DMS53 (cell line): ENCODE measurements at regions not wholly inside any gene's neighbourhood (a gene's known extent, or its start where the extent isn't known, plus 50 kb on each side); places are given as distances from the start of the nearest gene placed in this dataset.

Experiments
- DNase-seq: peaks from one replicate; lab custom pipeline; 2025; lab: John Stamatoyannopoulos, UW

- DNase-seq: no peak
These were observed 373.7 kb upstream of the SMIM21 start for GRCh38 chr18:75801178-75801577.

GRCh38 chr18:75800331-75800648 is 372.8 kb upstream of the SMIM21 start:
- DNase-seq: no peak

- DNase-seq: no peak
These were observed 372.2 kb upstream of the SMIM21 start for GRCh38 chr18:75799449-75800330.

GRCh38 chr18:75797046-75797445 is 369.5 kb upstream of the SMIM21 start:
- DNase-seq: no peak

GRCh38 chr18:75790796-75791195 is 363.3 kb upstream of the SMIM21 start:
- DNase-seq: no peak

GRCh38 chr18:75790111-75790510 is 362.6 kb upstream of the SMIM21 start:
- no peak for DNase-seq

- no peak for DNase-seq
These were observed 358.3 kb upstream of the SMIM21 start for GRCh38 chr18:75785834-75786233.

GRCh38 chr18:75785206-75785605 is 357.7 kb upstream of the SMIM21 start:
- DNase-seq: no peak

- peak; percentile 14 for DNase-seq
These were observed 356.9 kb upstream of the SMIM21 start for GRCh38 chr18:75784390-75784789.

- DNase-seq: no peak
These were observed 356.2 kb upstream of the SMIM21 start for GRCh38 chr18:75783566-75784281.

- DNase-seq: no peak
These were observed 355.3 kb upstream of the SMIM21 start for GRCh38 chr18:75782826-75783225.

- DNase-seq: no peak
These were observed 354.7 kb upstream of the SMIM21 start for GRCh38 chr18:75782204-75782603.

GRCh38 chr18:75779910-75780309 is 352.4 kb upstream of the SMIM21 start:
- DNase-seq: no peak

GRCh38 chr18:75779450-75779849 is 351.9 kb upstream of the SMIM21 start:
- DNase-seq: no peak

- no peak for DNase-seq
These were observed 350.1 kb upstream of the SMIM21 start for GRCh38 chr18:75777630-75778029.

GRCh38 chr18:75775121-75775520 is 347.6 kb upstream of the SMIM21 start:
- no peak for DNase-seq

- DNase-seq: no peak
These were observed 346.1 kb upstream of the SMIM21 start for GRCh38 chr18:75773618-75774017.

GRCh38 chr18:75762758-75763157 is 335.3 kb upstream of the SMIM21 start:
- no peak for DNase-seq

- no peak for DNase-seq
These were observed 332.7 kb upstream of the SMIM21 start for GRCh38 chr18:75760208-75760607.

GRCh38 chr18:75757951-75758350 is 330.4 kb upstream of the SMIM21 start:
- no peak for DNase-seq

- no peak for DNase-seq
These were observed 326.9 kb upstream of the SMIM21 start for GRCh38 chr18:75754433-75754832.

- DNase-seq: no peak
These were observed 326.2 kb upstream of the SMIM21 start for GRCh38 chr18:75753753-75754152.

GRCh38 chr18:75752740-75753263 is 325.3 kb upstream of the SMIM21 start:
- no peak for DNase-seq
